ENCODE measurements at regions not wholly inside any gene's neighbourhood (a gene's known extent, or its start where the extent isn't known, plus 50 kb on each side); places are given as distances from the start of the nearest gene placed in this dataset.

- CTCF ChIA-PET: no interaction called here
- no peak for TF ChIP-seq CTCF (IDR thresholded peaks at IDR 0.05; ENCODE audit: insufficient read depth, low read length, missing control alignments)
- POLR2A ChIA-PET: no interaction called here
- no peak overlapping the region for H3K4me3 ChIP-seq (ENCODE audit: low read depth, low read length)
- DNase-seq (ENCODE audit: low read depth, low spot score): no peak
Measured at GRCh38 chr16:74073456-74073855, 223.2 kb upstream of the PSMD7 start.

GRCh38 chr16:74071996-74072535 is 224.5 kb upstream of the PSMD7 start:
- no peak for DNase-seq (ENCODE audit: low read depth, low spot score)
- ChIA-PET CTCF (no interaction called here), POLR2A (no interaction called here)
- H3K4me3 ChIP-seq (ENCODE audit: low read depth, low read length): no peak overlapping the region
- no peak for TF ChIP-seq CTCF (IDR thresholded peaks at IDR 0.05; ENCODE audit: insufficient read depth, low read length, missing control alignments)

- DNase-seq (ENCODE audit: low read depth, low spot score): no peak
- H3K4me3 ChIP-seq (ENCODE audit: low read depth, low read length): no peak overlapping the region
- ChIA-PET CTCF (no interaction called here), POLR2A (no interaction called here)
- TF ChIP-seq CTCF (IDR thresholded peaks at IDR 0.05; ENCODE audit: insufficient read depth, low read length, missing control alignments): no peak
Measured at GRCh38 chr16:74070237-74070636, 226.4 kb upstream of the PSMD7 start.

GRCh38 chr16:74064120-74064735 is 232.4 kb upstream of the PSMD7 start:
- no peak overlapping the region for H3K4me3 ChIP-seq (ENCODE audit: low read depth, low read length)
- no peak for TF ChIP-seq CTCF (IDR thresholded peaks at IDR 0.05; ENCODE audit: insufficient read depth, low read length, missing control alignments)
- ChIA-PET POLR2A (no interaction called here), CTCF (no interaction called here)
- no peak for DNase-seq (ENCODE audit: low read depth, low spot score)

GRCh38 chr16:74053826-74054225 is 242.8 kb upstream of the PSMD7 start:
- H3K4me3 ChIP-seq (ENCODE audit: low read depth, low read length): no peak overlapping the region
- DNase-seq (ENCODE audit: low read depth, low spot score): no peak
- TF ChIP-seq CTCF (IDR thresholded peaks at IDR 0.05; ENCODE audit: insufficient read depth, low read length, missing control alignments): no peak
- ChIA-PET POLR2A (no interaction called here), CTCF (no interaction called here)

GRCh38 chr16:74053312-74053711 is 243.3 kb upstream of the PSMD7 start:
- no peak overlapping the region for H3K4me3 ChIP-seq (ENCODE audit: low read depth, low read length)
- CTCF ChIA-PET: no interaction called here
- DNase-seq (ENCODE audit: low read depth, low spot score): no peak
- TF ChIP-seq CTCF (IDR thresholded peaks at IDR 0.05; ENCODE audit: insufficient read depth, low read length, missing control alignments): no peak
- POLR2A ChIA-PET: no interaction called here

Measured in AG04449 (cell line).